Endothelial cell of umbilical vein (primary cell): ENCODE measurements at regions not wholly inside any gene's neighbourhood (a gene's known extent, or its start where the extent isn't known, plus 50 kb on each side); places are given as distances from the start of the nearest gene placed in this dataset.

ENCODE experiments used
- BruUV-seq: library from RNA; stranded (reverse); fragments of 400-500 nt; replicated peaks from 2 replicates; lab custom pipeline; 2021; lab: Mats Ljungman, UMichigan
- CTCF ChIA-PET: fragments of 300-600, 350-600 bp; sonication (Branson Sonifier 250); formaldehyde crosslinking; loops from one replicate; lab custom pipeline; 2021; ENCODE audit warnings: antibody characterized with exemption, inconsistent platforms; lab: Charles Lee
- POLR2A ChIA-PET: fragments of 300-600, 350-600 bp; sonication (Branson Sonifier 250); formaldehyde crosslinking; loops from one replicate; lab custom pipeline; 2021; ENCODE audit warnings: antibody characterized with exemption, inconsistent platforms; lab: Charles Lee
- DNase-seq: peaks from one replicate; pipeline ENCODE4 v3.0.0-alpha.2; 2011; ENCODE audit warnings: low read depth, low spot score
- FAIRE-seq: peaks from 2 replicates; lab custom pipeline; 2011; peaks lifted over from hg19 to GRCh38; lab: Jason Lieb, UNC
- H2AFZ ChIP-seq: 2 replicates; pipeline ENCODE4 v1.6.0; 2012; ENCODE audit warnings: low read depth, low read length, control low read depth, inconsistent platforms
- H3K27ac ChIP-seq: 2 replicates; pipeline ENCODE4 v1.5.1; 2011; ENCODE audit warnings: low read depth, mild to moderate bottlenecking, control low read depth, low read length, moderate library complexity; ENCODE audit not compliant: insufficient read depth
- H3K27me3 ChIP-seq, 2 experiments: 2 replicates each; pipeline versions ENCODE4 v1.6.0 to v1.6.1; 2011; ENCODE audit warnings: low read length in 2 of 2, mixed read lengths in 1 of 2; ENCODE audit not compliant: control insufficient read depth in 2 of 2, insufficient read depth in 2 of 2
- H3K36me3 ChIP-seq, 2 experiments: 2 replicates in 1 of 2; 3 replicates in 1 of 2; pipeline ENCODE4 v1.5.1; 2011; ENCODE audit warnings: low read length in 2 of 2, mild to moderate bottlenecking in 1 of 2, moderate library complexity in 1 of 2; ENCODE audit not compliant: control insufficient read depth in 2 of 2, insufficient read depth in 2 of 2; ENCODE audit errors: extremely low read depth in 1 of 2
- H3K4me1 ChIP-seq: 3 replicates; pipeline ENCODE4 v1.5.1; 2011; ENCODE audit warnings: mild to moderate bottlenecking, low read length; ENCODE audit not compliant: control insufficient read depth, insufficient read depth; ENCODE audit errors: extremely low read depth
- H3K4me2 ChIP-seq: 2 replicates; pipeline ENCODE4 v1.6.1; 2011; ENCODE audit warnings: low read length, control low read depth, mixed read lengths; ENCODE audit not compliant: insufficient read depth
- H3K4me3 ChIP-seq, 3 experiments: fragments of 200-600 bp in 1 of 3; sonication (generic), shearing (Covaris generic) in 1 of 3; replicated peaks in 1 of 3; 2 replicates each; pipeline ENCODE4 v1.5.1; 2011 to 2016; ENCODE audit warnings: control low read depth in 3 of 3, low read length in 3 of 3, mild to moderate bottlenecking in 2 of 3, inconsistent platforms in 1 of 3, low read depth in 1 of 3, moderate library complexity in 1 of 3; ENCODE audit not compliant: insufficient read depth in 1 of 3
- H3K79me2 ChIP-seq: 2 replicates; pipeline ENCODE4 v1.6.0; 2012; ENCODE audit warnings: low read length, inconsistent platforms; ENCODE audit not compliant: control insufficient read depth, insufficient read depth
- H3K9ac ChIP-seq: replicated peaks from 2 replicates; pipeline ENCODE3; 2011; ENCODE audit warnings: low read length, control low read depth; ENCODE audit not compliant: insufficient read depth; ENCODE audit errors: extremely low read depth
- H3K9me1 ChIP-seq: replicated peaks from 3 replicates; pipeline ENCODE4 v1.6.0; 2011; ENCODE audit warnings: mild to moderate bottlenecking, low read length; ENCODE audit not compliant: control insufficient read depth, insufficient read depth; ENCODE audit errors: extremely low read depth
- H3K9me3 ChIP-seq: replicated peaks from 2 replicates; pipeline ENCODE4 v1.5.1; 2012; ENCODE audit warnings: low read length, inconsistent platforms; ENCODE audit not compliant: control insufficient read depth, insufficient read depth
- H4K20me1 ChIP-seq: replicated peaks from 2 replicates; pipeline ENCODE3; 2011; ENCODE audit warnings: mild to moderate bottlenecking, low read length; ENCODE audit not compliant: control insufficient read depth, insufficient read depth; ENCODE audit errors: extremely low read depth
- EZH2 ChIP-seq: IDR thresholded peaks from 2 replicates; pipeline ENCODE4 v1.6.1; 2012; ENCODE audit warnings: borderline replicate concordance, low read depth, mild to moderate bottlenecking, moderate library complexity, low read length, inconsistent platforms; ENCODE audit not compliant: severe bottlenecking
- FOS ChIP-seq: IDR thresholded peaks from 2 replicates; pipeline ENCODE4 v1.6.1; 2011; ENCODE audit warnings: mild to moderate bottlenecking, low read length, moderate library complexity, borderline replicate concordance; ENCODE audit not compliant: insufficient read depth
- GATA2 ChIP-seq: IDR thresholded peaks from 2 replicates; pipeline ENCODE4 v1.7.0; 2011; ENCODE audit warnings: low read depth, mild to moderate bottlenecking, moderate library complexity, mixed read lengths, low read length; ENCODE audit not compliant: insufficient read length, insufficient read depth
- JUN ChIP-seq: IDR thresholded peaks from 2 replicates; pipeline ENCODE4 v1.6.1; 2011; ENCODE audit warnings: borderline replicate concordance, low read depth; ENCODE audit not compliant: insufficient read length, insufficient read depth
- MAX ChIP-seq: IDR thresholded peaks from 2 replicates; pipeline ENCODE4 v1.6.1; 2011; ENCODE audit not compliant: insufficient read depth, insufficient read length
- MYC ChIP-seq: IDR thresholded peaks from one replicate; pipeline ENCODE4 v1.6.1; 2011; ENCODE audit warnings: mild to moderate bottlenecking, low read depth, low read length
- POLR2A ChIP-seq: IDR thresholded peaks from 2 replicates; pipeline ENCODE4 v1.6.1; 2012; ENCODE audit warnings: low read depth, mild to moderate bottlenecking, control low read depth, low read length
- POLR2AphosphoS5 ChIP-seq: IDR thresholded peaks from 2 replicates; pipeline ENCODE4 v1.6.1; 2012; ENCODE audit warnings: low read depth, mild to moderate bottlenecking, control low read depth, low read length, moderate library complexity; ENCODE audit not compliant: insufficient read depth
- dilution Hi-C: fragments of 300-500 bp; cut with MboI; formaldehyde crosslinking; loops from one replicate; pipeline ENCODE4 v1.15.0; 2019; ENCODE audit warnings: low sequenced_read_pairs; ENCODE audit not compliant: extremely low pct_ligation_motif_present
- intact Hi-C: fragments of 100-400 bp; cut with micrococcal nuclease; formaldehyde crosslinking; loops from one replicate; pipeline ENCODE4 v1.10.0; 2022
- TF ChIP-seq, protein P1 (sequence below), 2 donors: IDR thresholded peaks; 1 replicate in 1 of 2; 2 replicates in 1 of 2; pipeline ENCODE4 v1.5.1; 2011; ENCODE audit warnings: low read length in 2 of 2, mild to moderate bottlenecking in 2 of 2, moderate library complexity in 2 of 2, control low read depth in 1 of 2, inconsistent platforms in 1 of 2, low read depth in 1 of 2; ENCODE audit not compliant: insufficient read depth in 1 of 2; ENCODE audit errors: extremely low read depth in 1 of 2

GRCh38 chr13:106259928-106260327 lies 275.5 kb downstream of the EFNB2 start:
- H3K9me1 ChIP-seq, result no peaks in the 10 kb centered on the region
- DNase-seq, result no peak
- CTCF ChIA-PET, result no interaction called here
- POLR2A ChIA-PET, result no interaction called here
- intact Hi-C loops (no loop called here), dilution Hi-C loops (no loop called here)
- no peak for FAIRE-seq
- H3K36me3 ChIP-seq, result no peaks in the 10 kb centered on the region
- no peak overlapping the region for H3K27ac ChIP-seq
- no peaks in the 10 kb centered on the region for H4K20me1 ChIP-seq
- H3K9ac ChIP-seq, result no peak overlapping the region
- no peak for TF ChIP-seq FOS
- no peak for TF ChIP-seq POLR2AphosphoS5
- TF ChIP-seq POLR2A, result no peak
- TF ChIP-seq GATA2, result no peak
- TF ChIP-seq MYC, result no peak
- TF ChIP-seq, protein P1, sequence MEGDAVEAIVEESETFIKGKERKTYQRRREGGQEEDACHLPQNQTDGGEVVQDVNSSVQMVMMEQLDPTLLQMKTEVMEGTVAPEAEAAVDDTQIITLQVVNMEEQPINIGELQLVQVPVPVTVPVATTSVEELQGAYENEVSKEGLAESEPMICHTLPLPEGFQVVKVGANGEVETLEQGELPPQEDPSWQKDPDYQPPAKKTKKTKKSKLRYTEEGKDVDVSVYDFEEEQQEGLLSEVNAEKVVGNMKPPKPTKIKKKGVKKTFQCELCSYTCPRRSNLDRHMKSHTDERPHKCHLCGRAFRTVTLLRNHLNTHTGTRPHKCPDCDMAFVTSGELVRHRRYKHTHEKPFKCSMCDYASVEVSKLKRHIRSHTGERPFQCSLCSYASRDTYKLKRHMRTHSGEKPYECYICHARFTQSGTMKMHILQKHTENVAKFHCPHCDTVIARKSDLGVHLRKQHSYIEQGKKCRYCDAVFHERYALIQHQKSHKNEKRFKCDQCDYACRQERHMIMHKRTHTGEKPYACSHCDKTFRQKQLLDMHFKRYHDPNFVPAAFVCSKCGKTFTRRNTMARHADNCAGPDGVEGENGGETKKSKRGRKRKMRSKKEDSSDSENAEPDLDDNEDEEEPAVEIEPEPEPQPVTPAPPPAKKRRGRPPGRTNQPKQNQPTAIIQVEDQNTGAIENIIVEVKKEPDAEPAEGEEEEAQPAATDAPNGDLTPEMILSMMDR (IDR thresholded peaks at IDR 0.05; ENCODE audit: extremely low read depth in 1 of 2, insufficient read depth in 1 of 2, low read depth in 1 of 2, low read length in 2 of 2), result no peak
- BruUV-seq, result no TSS peak
- no peaks in the 10 kb centered on the region for H3K4me1 ChIP-seq
- H3K9me3 ChIP-seq, result no peaks in the 10 kb centered on the region
- no peak overlapping the region for H3K4me3 ChIP-seq
- no peak overlapping the region for H2AFZ ChIP-seq
- peaks cover 0 to 2% of the 10 kb centered on the region in 2 experiments for H3K27me3 ChIP-seq
- no peaks in the 10 kb centered on the region for H3K79me2 ChIP-seq
- no peak overlapping the region for H3K4me2 ChIP-seq

DNA sequence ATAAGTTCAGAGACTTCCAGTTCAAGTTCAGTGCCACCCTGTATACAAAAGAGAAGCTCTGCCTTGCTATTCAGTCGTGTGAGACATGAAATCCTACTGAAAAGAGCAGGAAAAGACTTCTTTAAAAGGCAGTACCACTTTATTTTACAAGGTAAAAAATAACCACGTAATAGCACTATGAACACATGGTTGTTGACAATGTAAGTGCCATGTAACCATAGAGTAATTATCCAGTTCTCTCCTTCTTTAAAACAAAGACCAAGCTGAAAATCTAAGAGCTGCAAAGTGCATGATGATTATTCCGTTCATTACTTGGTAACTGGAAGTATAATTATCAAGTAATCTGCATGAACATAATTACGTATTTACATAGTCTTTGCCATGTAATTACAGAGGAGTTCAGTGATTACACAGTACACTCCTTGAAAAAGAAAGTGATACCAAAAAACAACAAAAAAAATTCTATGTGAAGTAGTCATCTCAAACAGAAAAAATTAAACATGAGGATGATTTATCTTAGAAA lies 288.7 kb downstream of the EFNB2 start:
- Histone ChIP-seq H3K9me1 (no peaks in the 10 kb centered on the region), H3K36me3 (no peaks in the 10 kb centered on the region), H3K9me3 (no peaks in the 10 kb centered on the region), H3K4me3 (no peak overlapping the region), H3K79me2 (no peaks in the 10 kb centered on the region), H3K4me2 (no peak overlapping the region), H3K4me1 (no peaks in the 10 kb centered on the region), H2AFZ (no peak overlapping the region), H4K20me1 (no peaks in the 10 kb centered on the region), H3K27ac (no peak overlapping the region), H3K9ac (no peak overlapping the region), H3K27me3 (no peaks in the 10 kb centered on the region)
- no TSS peak for BruUV-seq
- ChIA-PET POLR2A (no interaction called here), CTCF (interaction anchor here (1.3 kb wide), 1 partner anchor 27 kb away, joined by 3 read pairs; no protein-coding TSS in a partner anchor)
- no peak for TF ChIP-seq EZH2
- TF ChIP-seq POLR2AphosphoS5, result no peak
- no peak for TF ChIP-seq POLR2A
- no peak for TF ChIP-seq JUN
- TF ChIP-seq GATA2, result no peak
- no peak for TF ChIP-seq MAX
- no peak for TF ChIP-seq FOS
- TF ChIP-seq, protein P1 (IDR thresholded peaks at IDR 0.05; ENCODE audit: extremely low read depth in 1 of 2, insufficient read depth in 1 of 2, low read depth in 1 of 2, low read length in 2 of 2), result no peak
- TF ChIP-seq MYC, result no peak
- dilution Hi-C loops, result no loop called here
- FAIRE-seq (no peak), DNase-seq (no peak)
- intact Hi-C loops, result no loop called here
